Nephron (organoid): ENCODE measurements at regions not wholly inside any gene's neighbourhood (a gene's known extent, or its start where the extent isn't known, plus 50 kb on each side); places are given as distances from the start of the nearest gene placed in this dataset.
"Not testable (repeated sequence)": the region's sequence is repeated elsewhere in the genome, so short reads cannot be mapped to it uniquely, and the experiment has no call there.

ENCODE experiments used
- H3K27ac Mint-ChIP-seq, 3 experiments: 2 replicates each; pipeline ENCODE4 v1.8.0; 2020; ENCODE audit warnings: mixed read lengths in 3 of 3, mild to moderate bottlenecking in 2 of 3, moderate library complexity in 1 of 3
- H3K27me3 Mint-ChIP-seq: 2 replicates; pipeline ENCODE4 v1.8.0; 2021; ENCODE audit warnings: low read depth, mild to moderate bottlenecking, moderate library complexity, mixed read lengths
- H3K36me3 Mint-ChIP-seq: 2 replicates; pipeline ENCODE4 v1.8.0; 2020; ENCODE audit warnings: low read depth, mixed read lengths
- H3K4me1 Mint-ChIP-seq: 2 replicates; pipeline ENCODE4 v1.8.0; 2020; ENCODE audit warnings: mixed read lengths
- H3K4me3 Mint-ChIP-seq, 3 experiments: 2 replicates each; pipeline ENCODE4 v1.8.0; 2020; ENCODE audit warnings: mild to moderate bottlenecking in 3 of 3, mixed read lengths in 3 of 3, moderate library complexity in 2 of 3
- H3K9me3 Mint-ChIP-seq: 2 replicates; pipeline ENCODE4 v1.8.0; 2020; ENCODE audit warnings: mixed read lengths
- CTCF ChIP-seq, 3 experiments: fragments of 200-600 bp; sonication (generic); IDR thresholded peaks; one replicate each; pipeline ENCODE4 v1.5.0; 2021; ENCODE audit warnings: antibody characterized with exemption in 3 of 3; ENCODE audit not compliant: unreplicated experiment in 3 of 3

DNA sequence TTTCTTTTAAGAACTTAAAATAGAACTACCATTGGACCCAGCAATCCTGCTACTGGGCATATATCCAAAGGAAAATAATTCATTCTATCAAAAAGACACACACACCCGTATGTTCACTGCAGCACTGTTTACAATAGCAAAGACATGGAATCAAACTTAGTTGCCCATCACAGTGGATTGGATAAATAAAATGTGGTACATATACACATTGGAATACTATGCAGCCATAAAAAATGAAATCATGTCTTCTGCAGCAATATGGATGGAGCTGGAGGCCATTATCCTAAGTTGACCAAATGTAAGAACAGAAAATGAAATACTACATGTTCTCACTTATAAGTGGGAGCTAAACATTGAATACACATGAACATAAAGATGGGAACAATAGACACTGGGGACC is 585.3 kb upstream of the USP24 start:
- H3K9me3 Mint-ChIP-seq = peaks cover 18% of the 10 kb centered on the region
- H3K36me3 Mint-ChIP-seq = no peaks in the 10 kb centered on the region
- no peak overlapping the region for H3K4me3 Mint-ChIP-seq
- no peaks in the 10 kb centered on the region for H3K27me3 Mint-ChIP-seq
- no peak overlapping the region for H3K27ac Mint-ChIP-seq
- no peak for TF ChIP-seq CTCF (IDR thresholded peaks at IDR 0.05; ENCODE audit: unreplicated experiment in 3 of 3)
- no peaks in the 10 kb centered on the region for H3K4me1 Mint-ChIP-seq

DNA sequence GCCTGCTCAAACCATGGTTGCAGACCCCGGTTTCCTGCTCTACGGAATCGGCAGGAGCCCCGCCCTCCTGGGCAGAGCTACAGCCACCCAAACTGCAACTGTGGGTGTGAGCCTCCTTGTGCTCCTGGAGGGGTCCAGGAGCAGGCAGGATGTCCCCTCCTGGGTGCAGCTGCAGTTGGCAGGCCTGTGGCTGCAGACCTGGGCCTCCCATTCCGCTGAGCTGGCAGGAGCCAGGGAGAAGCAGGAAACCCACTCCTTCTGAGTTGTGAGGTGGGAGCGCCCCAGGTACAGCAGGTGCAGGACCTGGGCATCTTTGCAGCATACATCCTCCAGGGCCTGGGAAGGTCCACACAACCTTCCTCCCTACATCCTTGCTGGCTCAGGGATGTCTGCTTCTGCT is 578.7 kb upstream of the USP24 start:
- H3K27me3 Mint-ChIP-seq = no peaks in the 10 kb centered on the region

DNA sequence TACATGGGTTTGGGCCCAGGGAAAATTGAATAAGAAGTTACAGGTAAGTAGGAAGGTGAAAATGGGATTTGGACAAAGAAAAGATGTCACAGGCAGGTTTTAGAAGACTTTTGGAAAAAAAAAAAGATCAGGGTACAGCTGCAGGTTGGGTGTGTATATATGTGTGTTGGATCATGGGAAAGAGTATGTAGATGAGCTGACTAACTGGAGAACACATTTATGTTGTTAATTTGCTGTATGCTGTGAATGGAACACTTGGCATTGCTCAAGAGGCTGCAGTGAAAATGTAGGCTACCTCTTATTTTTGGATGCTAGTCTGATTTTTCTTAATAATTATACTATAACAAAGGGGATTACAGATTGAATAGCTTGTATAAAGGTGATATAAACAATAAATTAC is 577.7 kb upstream of the USP24 start:
- peaks cover 21% of the 10 kb centered on the region for H3K9me3 Mint-ChIP-seq
- TF ChIP-seq CTCF (IDR thresholded peaks at IDR 0.05; ENCODE audit: unreplicated experiment in 3 of 3) = no peak
- H3K4me1 Mint-ChIP-seq = no peaks in the 10 kb centered on the region
- no peak overlapping the region for H3K27ac Mint-ChIP-seq
- no peak overlapping the region for H3K4me3 Mint-ChIP-seq
- no peaks in the 10 kb centered on the region for H3K36me3 Mint-ChIP-seq
- no peaks in the 10 kb centered on the region for H3K27me3 Mint-ChIP-seq

More for the DNA sequence above, 578.7 kb upstream of the USP24 start:
- peaks cover 20% of the 10 kb centered on the region for H3K9me3 Mint-ChIP-seq
- H3K4me3 Mint-ChIP-seq = no peak overlapping the region
- no peak overlapping the region for H3K27ac Mint-ChIP-seq
- no peak for TF ChIP-seq CTCF (IDR thresholded peaks at IDR 0.05; ENCODE audit: unreplicated experiment in 3 of 3)
- H3K4me1 Mint-ChIP-seq = no peaks in the 10 kb centered on the region
- H3K36me3 Mint-ChIP-seq = no peaks in the 10 kb centered on the region

- H3K36me3 Mint-ChIP-seq = no peaks in the 10 kb centered on the region
- no peak overlapping the region for H3K4me3 Mint-ChIP-seq
- H3K27me3 Mint-ChIP-seq = no peaks in the 10 kb centered on the region
- peaks cover 16% of the 10 kb centered on the region for H3K9me3 Mint-ChIP-seq
- no peak overlapping the region for H3K27ac Mint-ChIP-seq
- H3K4me1 Mint-ChIP-seq = no peaks in the 10 kb centered on the region
- no peak for TF ChIP-seq CTCF (IDR thresholded peaks at IDR 0.05; ENCODE audit: unreplicated experiment in 3 of 3)
Observed at GRCh38 chr1:55789466-55789865, 574.3 kb upstream of the USP24 start.

DNA sequence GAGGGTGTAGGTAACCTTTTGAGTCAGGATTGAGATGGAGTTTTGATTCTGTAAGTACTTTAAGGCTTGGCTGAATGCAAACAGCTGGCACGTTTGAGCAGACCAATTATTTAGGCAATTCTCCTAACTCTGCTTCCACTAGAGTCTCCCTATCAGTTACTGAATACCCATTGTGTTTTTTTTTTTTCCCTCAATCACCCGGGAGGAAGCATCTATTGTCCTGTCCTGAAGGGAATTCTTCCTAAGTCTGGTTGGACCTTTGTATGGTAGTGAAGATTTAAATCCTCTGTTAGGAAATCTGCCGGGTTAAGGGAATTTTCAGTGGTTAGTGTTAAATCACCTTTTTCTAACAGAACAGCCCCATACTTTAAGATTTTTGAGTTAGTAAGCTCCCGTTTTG is 571.2 kb upstream of the USP24 start:
- no peaks in the 10 kb centered on the region for H3K4me1 Mint-ChIP-seq
- no peak for TF ChIP-seq CTCF (IDR thresholded peaks at IDR 0.05; ENCODE audit: unreplicated experiment in 3 of 3)
- H3K27ac Mint-ChIP-seq = no peak overlapping the region
- H3K4me3 Mint-ChIP-seq = no peak overlapping the region
- no peaks in the 10 kb centered on the region for H3K36me3 Mint-ChIP-seq
- H3K9me3 Mint-ChIP-seq = peaks cover 16% of the 10 kb centered on the region
- H3K27me3 Mint-ChIP-seq = no peaks in the 10 kb centered on the region

DNA sequence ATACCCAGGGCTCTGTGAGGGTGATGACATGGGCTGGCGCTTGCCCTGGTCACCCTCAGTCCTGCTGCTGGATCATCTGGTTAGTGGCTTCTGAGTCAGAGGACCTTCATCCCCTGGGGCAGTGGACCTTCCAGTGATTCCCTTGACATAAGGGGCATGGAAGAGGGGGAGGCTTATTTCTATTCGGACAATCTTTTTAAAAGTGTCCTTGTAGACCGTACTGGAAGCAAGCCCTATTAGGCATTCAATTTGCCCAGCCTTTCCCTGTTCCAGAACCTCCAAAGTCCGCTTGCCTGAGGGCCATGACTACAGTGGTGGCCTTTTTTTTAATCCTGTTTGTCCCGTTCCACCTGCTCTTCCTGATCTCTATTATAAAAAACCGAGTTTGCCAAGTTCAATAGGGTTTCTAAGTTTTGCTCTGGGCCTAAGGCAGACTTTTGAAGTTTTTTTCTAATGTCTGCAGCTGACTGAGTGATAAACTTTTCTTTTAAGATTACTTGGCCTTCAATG is 569.8 kb upstream of the USP24 start:
- H3K36me3 Mint-ChIP-seq, H3K4me1 Mint-ChIP-seq, H3K27ac Mint-ChIP-seq, H3K4me3 Mint-ChIP-seq, H3K27me3 Mint-ChIP-seq: not testable (repeated sequence)
- H3K9me3 Mint-ChIP-seq = peaks cover 11% of the 10 kb centered on the region
